ENCODE measurements at regions not wholly inside any gene's neighbourhood (a gene's known extent, or its start where the extent isn't known, plus 50 kb on each side); places are given as distances from the start of the nearest gene placed in this dataset.
A peak's percentile ranks its signal among the peaks of the same experiment; 100 is the strongest.

GRCh38 chr21:36583591-36583990, 103.7 kb upstream of the CLDN14 start:
- no peak overlapping the region for H3K27ac ChIP-seq (ENCODE audit: extremely low read depth, low read depth, low read length)
- no TSS peak for BruUV-seq (replicated peaks)
- peak in 2 of 4 experiments; percentile 43 to 58 for DNase-seq (ENCODE audit: extremely low read depth in 1 of 4, low spot score in 3 of 4)
- no peaks in the 10 kb centered on the region for H3K9me1 ChIP-seq (ENCODE audit: control insufficient read depth, insufficient read depth, low read length)
- TF ChIP-seq PKNOX1 (IDR thresholded peaks at IDR 0.05), result peak; percentile 56; the same call in 1 of the 2 replicates
- TF ChIP-seq NR0B1 (IDR thresholded peaks at IDR 0.05; ENCODE audit: partially characterized antibody), result no peak
- no peak for TF ChIP-seq ZNF12 (CRISPR knock-in tag; IDR thresholded peaks at IDR 0.05)
- no peak for TF ChIP-seq HOXB6 (CRISPR knock-in tag; IDR thresholded peaks at IDR 0.05; ENCODE audit: borderline replicate concordance)
- no peak for TF ChIP-seq NR3C1 (CRISPR knock-in tag; IDR thresholded peaks at IDR 0.05)
- TF ChIP-seq ZNF354B (CRISPR knock-in tag; IDR thresholded peaks at IDR 0.05), result no peak
- H3K4me1 ChIP-seq (replicated peaks in 1 of 2; ENCODE audit: control insufficient read depth in 2 of 2, insufficient read depth in 2 of 2, low read length in 2 of 2), result no peaks in the 10 kb centered on the region
- no peak overlapping the region for H3K4me2 ChIP-seq (ENCODE audit: insufficient read depth, low read length)
- no peaks in the 10 kb centered on the region for H3K36me3 ChIP-seq (ENCODE audit: control insufficient read depth, insufficient read depth, low read length)
- ATAC-seq, result no peak
- WGBS (ENCODE audit: insufficient coverage, low coverage, missing lambda C conversion rate), result 0% methylated on average over 3 of the region's 5 CpGs
- H3K27me3 ChIP-seq (ENCODE audit: control insufficient read depth in 2 of 2, insufficient read depth in 2 of 2, low read length in 2 of 2), result peaks cover 25 to 28% of the 10 kb centered on the region in 2 experiments
- ChIA-PET CTCF (ENCODE audit: low intra/inter-chr PET ratio) (no interaction called here), POLR2A (no interaction called here)
- in situ Hi-C loops (cut with MboI) (no loop called here), intact Hi-C loops (cut with micrococcal nuclease) (no loop called here)
- H3K9me3 ChIP-seq (replicated peaks; ENCODE audit: control insufficient read depth, insufficient read depth, low read depth, low read length), result no peaks in the 10 kb centered on the region
- no peak for FAIRE-seq
- no peak overlapping the region for H2AFZ ChIP-seq (ENCODE audit: low read depth, low read length)
- H3K4me3 ChIP-seq, result no peak overlapping the region
- no peak overlapping the region for H3K9ac ChIP-seq (ENCODE audit: insufficient read depth in 1 of 2, low read depth in 2 of 2, low read length in 2 of 2)
- peaks cover 3% of the 10 kb centered on the region; the same call in 1 of the 2 replicates for H4K20me1 ChIP-seq (replicated peaks; ENCODE audit: control insufficient read depth, insufficient read depth, low read length)
- H3K79me2 ChIP-seq (ENCODE audit: control insufficient read depth, insufficient read depth, low read length), result no peaks in the 10 kb centered on the region
